ENCODE measurements at regions not wholly inside any gene's neighbourhood (a gene's known extent, or its start where the extent isn't known, plus 50 kb on each side); places are given as distances from the start of the nearest gene placed in this dataset.

- CTCF ChIA-PET = no interaction called here
Observed at GRCh38 chr12:19909418-19909817, 458.9 kb upstream of the PDE3A start.

GRCh38 chr12:19910681-19911080, 457.7 kb upstream of the PDE3A start:
- CTCF ChIA-PET = no interaction called here
- POLR2A ChIA-PET = no interaction called here
- no peak for TF ChIP-seq SUZ12 (IDR thresholded peaks at IDR 0.05)
- no peak for TF ChIP-seq HDGF (IDR thresholded peaks at IDR 0.05; ENCODE audit: borderline replicate concordance)
- TF ChIP-seq ARNT (IDR thresholded peaks at IDR 0.05) = no peak
- no peak for TF ChIP-seq FOXK2 (IDR thresholded peaks at IDR 0.05)
- TF ChIP-seq LEF1 (IDR thresholded peaks at IDR 0.05; ENCODE audit: borderline replicate concordance) = no peak
- no peak for TF ChIP-seq ELF4 (IDR thresholded peaks at IDR 0.05)
- no peak for TF ChIP-seq CTBP1 (IDR thresholded peaks at IDR 0.05; ENCODE audit: borderline replicate concordance)
- TF ChIP-seq PKNOX1 (IDR thresholded peaks at IDR 0.05) = no peak
- no peak for TF ChIP-seq BHLHE40 (IDR thresholded peaks at IDR 0.05; ENCODE audit: borderline replicate concordance)
- TF ChIP-seq SP1 (IDR thresholded peaks at IDR 0.05) = no peak
- no peak for TF ChIP-seq TARDBP (IDR thresholded peaks at IDR 0.05)
- no peak for TF ChIP-seq FOXM1 (IDR thresholded peaks at IDR 0.05; ENCODE audit: borderline replicate concordance)
- TF ChIP-seq ZNF384 (IDR thresholded peaks at IDR 0.05) = no peak
- TF ChIP-seq L3MBTL2 (conservative IDR thresholded peaks at IDR 0.05) = no peak
- no peak for TF ChIP-seq NFRKB (IDR thresholded peaks at IDR 0.05)
- no peak for TF ChIP-seq FOXA1 (IDR thresholded peaks at IDR 0.05)
- DNase-seq (ENCODE audit: extremely low spot score) = no peak

More at GRCh38 chr12:19909418-19909817, 458.9 kb upstream of the PDE3A start:
- TF ChIP-seq L3MBTL2 (conservative IDR thresholded peaks at IDR 0.05) = no peak
- TF ChIP-seq FOXA1 (IDR thresholded peaks at IDR 0.05) = no peak
- no peak for TF ChIP-seq NFRKB (IDR thresholded peaks at IDR 0.05)
- TF ChIP-seq ZNF384 (IDR thresholded peaks at IDR 0.05) = no peak
- no peak for TF ChIP-seq ELF4 (IDR thresholded peaks at IDR 0.05)
- no peak for TF ChIP-seq SP1 (IDR thresholded peaks at IDR 0.05)
- no peak for TF ChIP-seq FOXK2 (IDR thresholded peaks at IDR 0.05)
- TF ChIP-seq FOXM1 (IDR thresholded peaks at IDR 0.05; ENCODE audit: borderline replicate concordance) = no peak
- no peak for TF ChIP-seq TARDBP (IDR thresholded peaks at IDR 0.05)
- no peak for DNase-seq (ENCODE audit: extremely low spot score)
- POLR2A ChIA-PET = no interaction called here

GRCh38 chr12:19912991-19913390, 455.3 kb upstream of the PDE3A start:
- POLR2A ChIA-PET = no interaction called here
- CTCF ChIA-PET = no interaction called here
- TF ChIP-seq FOXM1 (IDR thresholded peaks at IDR 0.05; ENCODE audit: borderline replicate concordance) (no peak), PKNOX1 (IDR thresholded peaks at IDR 0.05) (no peak), LEF1 (IDR thresholded peaks at IDR 0.05; ENCODE audit: borderline replicate concordance) (no peak), ELF4 (IDR thresholded peaks at IDR 0.05) (no peak)
- no peak for DNase-seq (ENCODE audit: extremely low spot score)

- ChIA-PET CTCF (interaction anchor here (0.7 to 1.9 kb wide), 4 partner anchors 10 to 305 kb away, joined by 3 to 8 read pairs (median 4); no protein-coding TSS in a partner anchor), POLR2A (no interaction called here)
- no peak for TF ChIP-seq ARNT (IDR thresholded peaks at IDR 0.05)
- TF ChIP-seq ZNF384 (IDR thresholded peaks at IDR 0.05) = no peak
- TF ChIP-seq LEF1 (IDR thresholded peaks at IDR 0.05; ENCODE audit: borderline replicate concordance) = no peak
- TF ChIP-seq HDGF (IDR thresholded peaks at IDR 0.05; ENCODE audit: borderline replicate concordance) = no peak
- TF ChIP-seq PKNOX1 (IDR thresholded peaks at IDR 0.05) = no peak
- no peak for TF ChIP-seq NFRKB (IDR thresholded peaks at IDR 0.05)
- no peak for TF ChIP-seq FOXK2 (IDR thresholded peaks at IDR 0.05)
- TF ChIP-seq L3MBTL2 (conservative IDR thresholded peaks at IDR 0.05) = no peak
- TF ChIP-seq SP1 (IDR thresholded peaks at IDR 0.05) = no peak
- TF ChIP-seq BHLHE40 (IDR thresholded peaks at IDR 0.05; ENCODE audit: borderline replicate concordance) = no peak
- TF ChIP-seq TARDBP (IDR thresholded peaks at IDR 0.05) = no peak
- TF ChIP-seq ELF4 (IDR thresholded peaks at IDR 0.05) = no peak
- no peak for TF ChIP-seq FOXM1 (IDR thresholded peaks at IDR 0.05; ENCODE audit: borderline replicate concordance)
- DNase-seq (ENCODE audit: extremely low spot score) = peak; percentile 18
Observed at GRCh38 chr12:19915392-19916195, 452.7 kb upstream of the PDE3A start.

GRCh38 chr12:19916196-19916753, 452.1 kb upstream of the PDE3A start:
- ChIA-PET CTCF (interaction anchor here (0.7 to 1.9 kb wide), 5 partner anchors 11 to 304 kb away, joined by 3 to 8 read pairs (median 4); no protein-coding TSS in a partner anchor), POLR2A (no interaction called here)
- DNase-seq (ENCODE audit: extremely low spot score) = no peak
- TF ChIP-seq L3MBTL2 (conservative IDR thresholded peaks at IDR 0.05) = no peak
- no peak for TF ChIP-seq BHLHE40 (IDR thresholded peaks at IDR 0.05; ENCODE audit: borderline replicate concordance)
- no peak for TF ChIP-seq NFRKB (IDR thresholded peaks at IDR 0.05)
- no peak for TF ChIP-seq ARNT (IDR thresholded peaks at IDR 0.05)
- TF ChIP-seq FOXA1 (IDR thresholded peaks at IDR 0.05) = no peak
- TF ChIP-seq ZNF384 (IDR thresholded peaks at IDR 0.05) = no peak
- no peak for TF ChIP-seq ELF4 (IDR thresholded peaks at IDR 0.05)
- no peak for TF ChIP-seq PKNOX1 (IDR thresholded peaks at IDR 0.05)
- TF ChIP-seq HDGF (IDR thresholded peaks at IDR 0.05; ENCODE audit: borderline replicate concordance) = no peak
- TF ChIP-seq FOXM1 (IDR thresholded peaks at IDR 0.05; ENCODE audit: borderline replicate concordance) = no peak
- no peak for TF ChIP-seq TARDBP (IDR thresholded peaks at IDR 0.05)
- TF ChIP-seq SP1 (IDR thresholded peaks at IDR 0.05) = no peak
- no peak for TF ChIP-seq FOXK2 (IDR thresholded peaks at IDR 0.05)
- no peak for TF ChIP-seq LEF1 (IDR thresholded peaks at IDR 0.05; ENCODE audit: borderline replicate concordance)
- TF ChIP-seq SUZ12 (IDR thresholded peaks at IDR 0.05) = no peak
- no peak for TF ChIP-seq CTBP1 (IDR thresholded peaks at IDR 0.05; ENCODE audit: borderline replicate concordance)

All from HEK293T (cell line).